ENCODE measurements at regions not wholly inside any gene's neighbourhood (a gene's known extent, or its start where the extent isn't known, plus 50 kb on each side); places are given as distances from the start of the nearest gene placed in this dataset.
"Not testable (repeated sequence)": the region's sequence is repeated elsewhere in the genome, so short reads cannot be mapped to it uniquely, and the experiment has no call there.

DNA sequence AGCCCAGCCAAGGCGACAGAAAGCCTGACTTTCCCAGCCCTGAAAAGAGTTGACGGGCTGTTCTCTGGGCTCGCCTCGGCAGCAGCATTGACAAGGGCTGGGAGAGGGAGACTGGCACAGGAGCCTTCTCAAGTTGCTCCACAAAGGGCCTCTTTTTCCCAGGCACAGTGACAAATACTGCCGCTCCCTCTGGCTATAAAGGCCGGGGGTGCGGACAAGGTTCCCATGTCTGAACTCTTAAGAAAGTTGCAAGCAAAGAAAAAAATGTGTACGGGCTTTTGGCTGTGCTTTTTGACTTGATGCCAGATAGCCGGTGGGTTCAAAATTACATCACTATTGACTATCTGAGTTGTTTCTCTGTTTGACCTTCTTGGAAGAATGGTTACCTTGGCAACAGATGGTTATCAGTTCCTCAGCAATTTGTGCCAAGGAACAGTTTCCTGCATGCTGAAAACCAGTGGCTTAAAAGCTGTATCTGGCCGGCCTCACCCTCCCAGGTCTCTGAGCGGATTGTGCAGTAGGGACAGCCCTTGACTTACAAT is 115.9 kb upstream of the EEPD1 start:
- DNase-seq (ENCODE audit: low read depth in 3 of 3): no peak

- DNase-seq (ENCODE audit: low read depth in 3 of 3): no peak
Measured at GRCh38 chr7:36038063-36038721, 114.9 kb upstream of the EEPD1 start.

GRCh38 chr7:36039243-36039642 is 113.8 kb upstream of the EEPD1 start:
- DNase-seq (ENCODE audit: low read depth in 3 of 3): no peak

DNA sequence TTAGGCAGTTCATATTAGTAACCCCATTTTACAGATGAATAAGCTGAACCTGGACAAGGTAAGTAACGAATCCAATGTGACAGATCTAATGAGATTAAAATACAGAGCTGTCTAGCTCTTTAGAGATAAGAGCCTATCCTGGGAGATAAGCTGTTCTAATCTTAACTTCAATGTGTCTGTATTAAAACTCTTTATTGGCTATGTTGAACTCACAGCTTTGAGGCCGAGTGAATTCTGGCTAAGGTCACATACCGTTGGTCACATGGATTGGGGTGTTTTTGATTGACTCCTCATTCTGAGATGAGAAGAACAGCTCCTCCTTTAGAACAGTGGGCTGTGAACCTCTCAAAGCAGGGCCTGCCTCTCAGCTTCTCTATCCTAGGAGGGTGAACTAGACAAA is 113.4 kb upstream of the EEPD1 start:
- DNase-seq (ENCODE audit: low read depth in 3 of 3): no peak

DNA sequence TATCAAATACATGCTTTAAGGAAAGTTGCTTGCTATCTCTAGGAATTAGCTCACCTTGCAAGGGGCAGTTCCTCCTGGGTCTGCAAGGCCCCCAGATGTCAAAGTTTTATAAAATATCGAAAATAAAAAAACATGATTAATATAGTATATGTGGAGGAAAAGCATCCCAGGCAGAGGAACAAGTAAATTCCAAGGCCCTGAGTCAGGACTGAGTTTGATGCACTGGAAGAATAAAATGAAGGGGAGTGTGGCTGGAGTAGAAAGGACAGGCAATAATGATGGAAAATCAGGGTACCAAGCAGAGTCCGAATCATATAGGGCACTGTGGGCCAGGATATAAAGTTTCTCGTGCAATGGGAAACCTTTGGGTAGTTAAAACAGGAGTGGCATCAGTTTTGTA is 112.4 kb upstream of the EEPD1 start:
- no peak for DNase-seq (ENCODE audit: low read depth in 3 of 3)

DNA sequence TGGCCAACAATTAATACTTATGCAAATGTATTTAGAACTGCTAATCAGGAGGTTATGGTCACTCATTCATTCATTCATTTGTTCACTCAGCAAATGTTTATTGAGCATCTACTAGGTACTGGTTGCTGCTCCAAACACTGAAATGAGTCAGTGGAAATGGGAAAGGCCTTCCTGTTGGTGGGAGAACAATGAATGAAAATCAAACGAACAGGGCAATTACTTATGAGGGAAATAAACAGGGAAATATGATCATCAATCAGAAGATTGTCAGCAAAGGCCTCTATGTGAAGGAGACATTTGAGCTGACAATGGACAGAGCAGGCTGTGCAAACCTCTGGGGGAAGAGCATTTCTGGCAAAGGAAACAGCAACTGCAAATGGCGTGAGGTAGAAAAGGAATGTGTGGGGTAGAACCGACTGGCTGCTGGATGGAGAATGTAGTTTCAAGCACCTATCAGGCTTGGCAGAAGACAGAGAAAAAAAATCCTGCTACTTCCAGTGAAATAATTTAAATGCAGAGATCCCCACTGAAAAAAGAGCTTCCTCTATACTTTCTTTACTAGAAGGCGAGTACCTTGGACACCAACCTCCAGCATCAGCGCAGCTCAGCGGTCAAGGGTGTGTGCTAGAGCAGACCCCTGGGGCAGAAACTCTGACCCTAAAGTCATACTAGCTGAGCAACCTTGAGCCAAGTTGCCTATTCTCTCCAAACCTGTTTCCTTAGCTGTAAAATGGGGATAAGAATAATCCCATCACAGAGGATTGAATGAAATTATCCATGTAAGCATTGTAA is 108.8 kb upstream of the EEPD1 start:
- no peak for DNase-seq (ENCODE audit: low read depth in 3 of 3)

DNA sequence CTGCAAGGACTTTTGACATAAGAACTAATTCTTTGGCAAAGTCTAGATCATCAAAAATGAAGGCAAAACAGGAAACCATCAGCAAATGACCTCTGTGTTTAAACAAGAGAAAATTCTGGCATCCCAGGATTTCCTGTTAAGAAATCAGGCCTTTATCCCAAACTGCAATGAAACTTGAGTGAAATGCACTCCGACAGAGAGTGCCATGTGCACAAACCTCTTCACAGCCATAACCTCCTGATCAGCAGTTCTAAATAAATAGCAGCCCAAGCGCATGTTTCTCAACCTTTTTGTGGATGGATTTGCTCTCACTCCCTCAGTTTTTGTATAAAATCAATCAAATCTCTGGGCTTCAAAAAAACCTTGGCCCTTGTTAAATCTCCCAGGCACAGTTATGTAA is 107.7 kb upstream of the EEPD1 start:
- no peak for DNase-seq (ENCODE audit: low read depth in 3 of 3)

DNA sequence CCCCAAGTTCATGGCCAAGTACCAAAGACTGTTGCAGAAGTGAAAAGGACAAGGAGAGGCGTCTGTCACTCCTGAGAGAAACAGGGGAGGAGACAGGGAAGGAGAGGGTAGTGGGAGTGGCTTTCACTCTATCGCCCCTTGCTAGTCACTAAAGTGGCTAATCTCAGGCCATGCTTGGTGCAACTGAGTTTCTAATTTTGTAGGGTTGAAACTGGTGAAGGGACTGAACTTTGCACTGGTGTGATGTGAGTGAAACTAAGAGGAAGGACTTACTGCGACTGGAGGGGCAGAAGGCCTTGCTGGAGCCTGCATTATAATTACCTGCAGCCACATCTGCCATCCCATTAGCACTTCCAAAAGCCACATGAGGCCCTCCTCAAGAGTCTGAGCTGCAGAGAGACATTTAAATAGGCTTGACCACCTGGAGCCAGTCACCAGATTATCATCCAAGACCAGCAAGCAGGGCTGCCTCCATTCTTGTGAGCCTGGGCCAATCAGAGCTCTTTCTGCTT is 107.2 kb upstream of the EEPD1 start:
- DNase-seq (ENCODE audit: low read depth in 3 of 3): no peak

- no peak for DNase-seq (ENCODE audit: low read depth in 3 of 3)
Measured at GRCh38 chr7:36047091-36047658, 105.9 kb upstream of the EEPD1 start.

DNA sequence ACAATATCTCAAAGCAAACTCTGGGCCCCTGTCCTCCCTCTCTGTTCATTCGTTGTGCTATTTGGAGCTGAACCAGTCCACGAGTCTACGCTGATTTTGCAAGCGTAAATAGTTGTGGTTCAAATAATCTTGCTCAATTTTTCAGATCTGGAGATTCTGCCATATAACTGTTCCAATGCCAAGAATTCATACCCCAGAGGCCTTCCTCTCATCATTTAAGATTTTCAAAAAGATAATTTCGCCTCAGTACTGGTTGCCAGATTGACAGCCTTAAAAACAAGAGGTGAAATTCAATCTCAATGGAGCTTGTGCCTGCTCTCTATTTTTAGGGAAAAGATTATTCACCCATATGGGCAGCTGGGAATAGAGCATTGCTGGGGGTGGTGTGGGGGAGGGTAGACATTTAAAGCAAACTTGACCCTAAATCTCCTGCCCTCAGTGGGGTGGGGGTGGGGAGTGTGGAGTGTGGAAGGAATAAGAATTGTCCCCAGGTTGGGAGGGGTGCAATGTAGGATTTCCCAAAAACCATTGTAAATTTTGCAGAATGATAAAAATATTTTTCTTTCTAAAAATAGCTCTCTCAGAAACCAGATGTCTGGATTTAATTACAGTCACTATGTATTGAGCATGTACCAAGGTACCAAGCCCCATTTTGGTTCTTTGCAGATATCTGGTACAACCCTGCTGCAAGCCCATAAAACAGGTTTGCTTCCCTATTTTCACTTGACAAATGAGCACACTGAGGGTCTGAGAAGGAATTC is 104.7 kb upstream of the EEPD1 start:
- no peak for DNase-seq (ENCODE audit: low read depth in 3 of 3)

- DNase-seq (ENCODE audit: low read depth in 3 of 3): no peak
Measured at GRCh38 chr7:36048902-36049240, 104.2 kb upstream of the EEPD1 start.

- DNase-seq (ENCODE audit: low read depth in 3 of 3): no peak
Measured at GRCh38 chr7:36051501-36051900, 101.6 kb upstream of the EEPD1 start.

DNA sequence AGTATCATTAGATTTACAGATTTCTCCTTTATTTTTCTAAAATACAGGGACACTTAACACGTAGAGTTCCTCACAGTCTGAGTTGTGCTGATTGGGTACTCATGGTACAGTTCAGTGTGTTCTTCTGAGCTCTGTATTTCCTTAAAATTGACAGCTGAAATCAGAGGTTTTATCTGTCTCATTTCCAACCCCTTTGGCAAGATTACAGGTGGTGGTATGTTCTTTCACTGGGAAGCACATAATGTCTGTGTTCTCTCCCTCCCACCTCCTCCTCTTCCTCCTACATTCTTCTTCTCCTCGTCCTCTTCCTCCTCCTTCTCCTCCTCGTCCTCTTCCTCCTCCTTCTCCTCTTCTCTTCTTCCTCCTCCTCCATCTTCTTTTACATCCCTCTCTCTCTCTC is 99.5 kb upstream of the EEPD1 start:
- no peak for DNase-seq (ENCODE audit: low read depth in 3 of 3)

- no peak for DNase-seq (ENCODE audit: low read depth in 3 of 3)
Measured at GRCh38 chr7:36054637-36055036, 98.4 kb upstream of the EEPD1 start.

DNA sequence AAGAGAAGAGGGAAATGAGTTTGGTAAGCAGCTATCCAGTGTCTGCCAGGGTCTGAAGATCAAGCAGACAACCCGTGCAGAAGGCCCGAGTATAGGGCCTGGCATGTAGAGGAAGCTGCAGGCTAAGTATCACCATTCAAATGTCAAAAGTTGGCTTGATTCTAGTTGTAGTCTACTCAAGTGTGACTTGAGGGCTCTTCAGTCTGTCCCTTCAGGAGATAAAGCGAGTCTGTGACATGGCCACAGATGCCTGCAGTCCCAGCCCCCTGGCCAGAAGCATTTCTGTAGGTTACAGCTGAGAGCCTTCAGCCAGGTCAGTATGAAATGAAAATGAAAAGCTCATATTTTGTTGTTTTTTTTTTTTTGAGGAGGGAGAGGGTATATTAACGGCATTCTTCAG is 97.8 kb upstream of the EEPD1 start:
- no peak for DNase-seq (ENCODE audit: low read depth in 3 of 3)

GRCh38 chr7:36057323-36057722 is 95.7 kb upstream of the EEPD1 start:
- no peak for DNase-seq (ENCODE audit: low read depth in 3 of 3)

GRCh38 chr7:36058020-36058592 is 94.9 kb upstream of the EEPD1 start:
- no peak for DNase-seq (ENCODE audit: low read depth in 3 of 3)

DNA sequence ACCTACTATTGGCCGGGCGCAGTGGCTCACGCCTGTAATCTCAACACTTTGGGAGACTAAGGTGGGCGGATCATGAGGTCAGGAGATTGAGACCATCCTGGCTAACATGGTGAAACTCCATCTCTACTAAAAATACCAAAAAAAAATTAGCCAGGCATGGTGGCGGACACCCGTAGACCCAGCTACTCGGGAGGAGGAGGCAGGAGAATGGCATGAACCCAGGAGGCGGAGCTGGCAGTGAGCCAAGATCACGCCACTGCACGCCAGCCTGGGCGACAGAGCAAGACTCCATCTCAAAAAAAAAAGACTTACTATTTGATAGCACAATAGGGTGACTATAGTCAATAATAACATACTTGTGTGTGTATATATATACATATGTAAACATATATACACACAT is 92.7 kb upstream of the EEPD1 start:
- DNase-seq (ENCODE audit: low read depth in 3 of 3): not testable (repeated sequence)

DNA sequence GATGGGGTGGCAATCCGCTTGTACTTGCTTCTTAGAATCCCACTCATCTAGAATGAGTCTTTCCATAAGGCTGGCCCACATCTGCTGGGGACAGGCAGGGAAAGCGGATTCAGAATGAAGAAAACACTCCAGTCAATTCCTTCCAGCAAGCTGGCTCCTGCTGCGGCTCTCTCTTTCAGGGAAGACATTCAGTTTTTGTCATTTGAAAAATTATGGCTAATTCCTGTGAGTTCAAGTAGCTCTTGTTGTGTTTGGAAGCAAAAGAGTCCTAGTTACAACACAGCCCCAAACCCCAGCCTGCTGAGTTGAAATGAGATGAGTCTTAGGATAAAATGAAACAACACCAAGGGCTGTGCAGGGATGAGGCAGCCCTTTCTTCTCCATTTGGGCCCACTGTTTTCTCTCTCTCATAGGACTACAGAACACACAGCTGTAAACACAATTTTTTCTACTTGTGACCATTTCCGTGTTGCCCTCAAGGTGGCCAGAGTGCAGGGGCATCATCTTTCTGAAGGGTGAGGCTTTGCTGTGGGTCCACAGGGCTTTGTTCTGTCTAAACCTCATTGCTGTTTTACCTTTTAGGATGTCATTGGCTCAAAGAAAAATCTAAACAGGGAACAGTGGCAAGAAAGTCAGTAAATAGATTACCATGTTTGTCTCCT is 90.8 kb upstream of the EEPD1 start:
- no peak for DNase-seq (ENCODE audit: low read depth in 3 of 3)

DNA sequence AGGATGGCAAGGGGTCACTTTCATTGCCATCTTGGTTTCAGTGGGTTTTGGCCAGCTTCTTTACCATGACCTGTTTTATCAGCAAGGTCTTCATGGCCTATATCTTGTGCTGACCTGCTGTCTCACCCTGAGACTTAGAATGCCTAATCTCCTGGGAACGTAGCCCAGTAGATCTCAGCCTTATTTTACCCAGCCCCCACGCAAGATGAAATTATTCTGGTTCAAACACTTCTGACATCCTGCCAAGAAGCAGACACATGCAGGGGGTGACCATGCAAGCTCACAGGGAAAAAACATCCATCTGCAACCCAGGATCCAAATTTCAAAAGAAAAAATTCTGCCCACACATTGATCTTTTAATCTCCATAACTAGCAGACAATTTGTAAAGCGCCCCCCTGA is 88.4 kb upstream of the EEPD1 start:
- no peak for DNase-seq (ENCODE audit: low read depth in 3 of 3)
